Upper lobe of right lung (tissue), 1 donor: ENCODE measurements at regions not wholly inside any gene's neighbourhood (a gene's known extent, or its start where the extent isn't known, plus 50 kb on each side); places are given as distances from the start of the nearest gene placed in this dataset.
A peak's percentile ranks its signal among the peaks of the same experiment; 100 is the strongest.
"Not testable (repeated sequence)": the region's sequence is repeated elsewhere in the genome, so short reads cannot be mapped to it uniquely, and the experiment has no call there.

Experiments used
- ATAC-seq: fragments of 200-7000 bp; cut with Tn5 transposase; one replicate; pipeline ENCODE4 v1.9.1; 2020; ENCODE audit warnings: mild to moderate bottlenecking, moderate library complexity
- DNase-seq: peaks from one replicate; pipeline ENCODE4 v3.0.0-alpha.2; 2020
- H3K27ac ChIP-seq: fragments of 200-600 bp; one replicate; pipeline ENCODE4 v1.8.0; 2022
- H3K27me3 ChIP-seq: fragments of 200-600 bp; one replicate; pipeline ENCODE4 v1.8.0; 2022; ENCODE audit warnings: mild to moderate bottlenecking
- H3K36me3 ChIP-seq: fragments of 200-600 bp; one replicate; pipeline ENCODE4 v1.8.0; 2022
- H3K4me1 ChIP-seq: fragments of 200-600 bp; one replicate; pipeline ENCODE4 v1.8.0; 2022
- H3K4me3 ChIP-seq: fragments of 200-600 bp; one replicate; pipeline ENCODE4 v1.8.0; 2022; ENCODE audit warnings: mild to moderate bottlenecking
- H3K9me3 ChIP-seq: fragments of 200-600 bp; one replicate; pipeline ENCODE4 v1.8.0; 2022
- CTCF ChIP-seq: fragments of 200-600 bp; IDR thresholded peaks from one replicate; pipeline ENCODE4 v1.8.0; 2022; ENCODE audit warnings: antibody characterized with exemption
- intact Hi-C: fragments of 100-400 bp; cut with DNase I; formaldehyde crosslinking; loops from one replicate; pipeline ENCODE4 v1.11.0; 2022
- donor health status: DM: no; HTN: yes; CAD: no; lungs with severe emphysema.

GRCh38 chr13:24968416-24968815, 127.5 kb upstream of the PABPC3 start:
- H3K9me3 ChIP-seq, H3K27ac ChIP-seq, H3K36me3 ChIP-seq, DNase-seq, H3K4me1 ChIP-seq, ATAC-seq, intact Hi-C loops, H3K27me3 ChIP-seq: not testable (repeated sequence)
- H3K4me3 ChIP-seq = peak overlapping the region; percentile 39
- TF ChIP-seq CTCF = peak; percentile 48

GRCh38 chr13:24973102-24973501, 122.8 kb upstream of the PABPC3 start:
- H3K4me3 ChIP-seq, H3K36me3 ChIP-seq, intact Hi-C loops, H3K4me1 ChIP-seq, DNase-seq, H3K9me3 ChIP-seq, H3K27ac ChIP-seq, ATAC-seq, H3K27me3 ChIP-seq: not testable (repeated sequence)

GRCh38 chr13:24981181-24981803, 114.6 kb upstream of the PABPC3 start:
- intact Hi-C loops, H3K36me3 ChIP-seq, H3K9me3 ChIP-seq, H3K27ac ChIP-seq, DNase-seq, H3K4me1 ChIP-seq, ATAC-seq, H3K4me3 ChIP-seq: not testable (repeated sequence)
- peaks cover 14% of the 10 kb centered on the region for H3K27me3 ChIP-seq

- intact Hi-C loops = no loop called here
- Histone ChIP-seq H3K4me3 (no peak overlapping the region), H3K36me3 (no peaks in the 10 kb centered on the region), H3K9me3 (no peaks in the 10 kb centered on the region), H3K4me1 (no peaks in the 10 kb centered on the region), H3K27ac (no peak overlapping the region), H3K27me3 (peaks cover 25% of the 10 kb centered on the region)
- DNase-seq = no peak
- peak; percentile 54 for ATAC-seq
- TF ChIP-seq CTCF = no peak
Measured at GRCh38 chr13:24982333-24982999, 113.5 kb upstream of the PABPC3 start.

GRCh38 chr13:24983094-24983493, 112.8 kb upstream of the PABPC3 start:
- DNase-seq (no peak), ATAC-seq (no peak)
- Histone ChIP-seq H3K27me3 (peaks cover 32% of the 10 kb centered on the region), H3K36me3 (no peaks in the 10 kb centered on the region), H3K9me3 (no peaks in the 10 kb centered on the region), H3K4me3 (no peak overlapping the region), H3K27ac (no peak overlapping the region), H3K4me1 (no peaks in the 10 kb centered on the region)
- intact Hi-C loops = no loop called here
- TF ChIP-seq CTCF = no peak

GRCh38 chr13:24984134-24984533, 111.8 kb upstream of the PABPC3 start:
- H3K36me3 ChIP-seq = no peaks in the 10 kb centered on the region
- no peak for DNase-seq
- no peak overlapping the region for H3K27ac ChIP-seq
- H3K9me3 ChIP-seq = no peaks in the 10 kb centered on the region
- no peak overlapping the region for H3K4me3 ChIP-seq
- no peak for ATAC-seq
- no peaks in the 10 kb centered on the region for H3K4me1 ChIP-seq
- H3K27me3 ChIP-seq = peaks cover 35% of the 10 kb centered on the region
- no peak for TF ChIP-seq CTCF
- intact Hi-C loops = no loop called here
